ENCODE measurements at regions not wholly inside any gene's neighbourhood (a gene's known extent, or its start where the extent isn't known, plus 50 kb on each side); places are given as distances from the start of the nearest gene placed in this dataset.

DNA sequence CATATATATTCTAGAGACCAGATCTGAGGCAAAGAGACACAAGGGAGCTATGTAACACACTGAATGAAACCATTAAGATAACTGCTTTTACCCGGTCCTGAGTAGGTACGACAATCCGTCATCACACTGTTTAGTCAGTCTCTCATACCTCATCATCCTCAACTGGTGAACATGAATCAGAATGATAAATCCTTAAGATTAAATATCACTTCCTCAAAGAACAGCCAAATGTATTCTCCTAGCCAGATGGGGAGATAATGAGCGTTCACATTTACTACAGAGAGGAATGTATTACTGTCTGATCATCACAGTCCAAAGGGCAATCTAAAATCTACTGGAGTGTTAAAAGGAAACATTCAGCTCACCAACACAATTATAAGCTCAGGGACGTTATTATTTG, 319.4 kb upstream of the STAC start:
- POLR2A ChIA-PET (ENCODE audit: partially characterized antibody): no interaction called here
- no peak overlapping the region for H3K4me2 ChIP-seq (ENCODE audit: insufficient read depth in 1 of 2, low read depth in 2 of 2, low read length in 2 of 2)
- H2BK120ac ChIP-seq (replicated peaks; ENCODE audit: low read depth, low read length): no peak overlapping the region
- TF ChIP-seq KDM4A (IDR thresholded peaks at IDR 0.05; ENCODE audit: low read depth, low read length, severe bottlenecking) (no peak), RXRA (IDR thresholded peaks at IDR 0.05; ENCODE audit: insufficient read depth, low read depth, low read length) (no peak), E2F6 (IDR thresholded peaks at IDR 0.05) (no peak), TCF12 (IDR thresholded peaks at IDR 0.05; ENCODE audit: low read depth, low read length) (no peak), SRF (IDR thresholded peaks at IDR 0.05; ENCODE audit: low read depth, low read length) (no peak), NANOG (IDR thresholded peaks at IDR 0.05; ENCODE audit: insufficient read depth, low read depth, low read length, poor library complexity, severe bottlenecking) (no peak), ATF2 (IDR thresholded peaks at IDR 0.05; ENCODE audit: low read length) (no peak), PHF8 (conservative IDR thresholded peaks at IDR 0.05; ENCODE audit: low read depth, low read length) (no peak), RAD21 (IDR thresholded peaks at IDR 0.05 in 1 of 2, conservative IDR thresholded peaks at IDR 0.05 in 1 of 2; ENCODE audit: low read depth in 2 of 2, low read length in 2 of 2) (no peak), RNF2 (IDR thresholded peaks at IDR 0.05; ENCODE audit: borderline replicate concordance, low read depth, low read length, missing control alignments, poor library complexity, severe bottlenecking) (no peak), JUND (IDR thresholded peaks at IDR 0.05; ENCODE audit: low read length) (no peak)

More for the DNA sequence above, 319.4 kb upstream of the STAC start:
- Histone ChIP-seq H3K36me3 (ENCODE audit: control insufficient read depth in 2 of 4, insufficient read depth in 4 of 4, low read length in 3 of 4) (no peaks in the 10 kb centered on the region), H2AFZ (ENCODE audit: low read length) (no peak overlapping the region), H3K23me2 (ENCODE audit: low read depth, low read length) (no peaks in the 10 kb centered on the region), H2BK20ac (ENCODE audit: low read length) (no peak overlapping the region), H3K4me3 (ENCODE audit: extremely low read depth in 1 of 4, insufficient read depth in 2 of 4, low read depth in 3 of 4, low read length in 4 of 4) (no peak overlapping the region), H3K18ac (ENCODE audit: extremely low read depth, low read length) (no peak overlapping the region), H4K91ac (replicated peaks; ENCODE audit: insufficient read length, low read length) (no peak overlapping the region), H4K5ac (ENCODE audit: insufficient read length, low read depth, low read length) (no peak overlapping the region), H3K27me3 (replicated peaks in 1 of 4; ENCODE audit: control insufficient read depth in 3 of 4, extremely low read depth in 1 of 4, insufficient read depth in 3 of 4, low read length in 3 of 4) (no peaks in the 10 kb centered on the region), H3K56ac (replicated peaks; ENCODE audit: insufficient read length, low read depth, low read length) (no peak overlapping the region), H2BK15ac (ENCODE audit: low read length) (no peak overlapping the region), H2BK5ac (ENCODE audit: low read depth, low read length) (no peak overlapping the region), H3K23ac (ENCODE audit: insufficient read length) (no peak overlapping the region), H3K27ac (ENCODE audit: low read depth, low read length) (no peak overlapping the region), H3K9ac (replicated peaks in 1 of 4; ENCODE audit: extremely low read depth in 1 of 4, low read depth in 3 of 4, low read length in 3 of 4) (no peak overlapping the region), H3K4me1 (replicated peaks in 1 of 4; ENCODE audit: control insufficient read depth in 3 of 4, insufficient read depth in 4 of 4, low read length in 3 of 4) (no peaks in the 10 kb centered on the region), H3K14ac (ENCODE audit: insufficient read length) (no peak overlapping the region), H4K20me1 (replicated peaks in 1 of 2; ENCODE audit: control insufficient read depth in 1 of 2, insufficient read depth in 2 of 2, low read length in 2 of 2) (no peaks in the 10 kb centered on the region), H3K4ac (replicated peaks; ENCODE audit: insufficient read length, low read depth, low read length) (no peak overlapping the region), H4K8ac (ENCODE audit: extremely low read depth, insufficient read depth, low read length) (no peak overlapping the region), H3K79me2 (ENCODE audit: control insufficient read depth in 1 of 2, insufficient read depth in 2 of 2, low read length in 2 of 2) (no peaks in the 10 kb centered on the region), H2BK12ac (ENCODE audit: low read depth, low read length) (no peak overlapping the region), H2AK5ac (ENCODE audit: low read depth, low read length) (no peak overlapping the region), H3K9me3 (ENCODE audit: insufficient read depth in 2 of 2, low read depth in 1 of 2, low read length in 1 of 2) (no peaks in the 10 kb centered on the region), H3K79me1 (ENCODE audit: low read depth, low read length) (no peaks in the 10 kb centered on the region)
- CTCF ChIA-PET (ENCODE audit: partially characterized antibody): interaction anchor here (0.6 kb wide), 1 partner anchor 95 kb away, joined by 3 read pairs; no protein-coding TSS in a partner anchor
- 90% methylated on average over 5 of the region's 5 CpGs; no CpG with 5 or more reads in 1 of the 2 experiments for WGBS, 2 experiments (ENCODE audit: extremely low coverage in 1 of 2, insufficient coverage in 1 of 2, insufficient read length in 1 of 2, insufficient replicate concordance in 2 of 2, low coverage in 1 of 2, low lambda C conversion rate in 2 of 2, missing lambda C conversion rate in 1 of 2)
- FAIRE-seq (no peak), DNase-seq (ENCODE audit: low read depth in 1 of 2, low spot score in 2 of 2) (no peak)

All from H1 (cell line).